ENCODE measurements at regions not wholly inside any gene's neighbourhood (a gene's known extent, or its start where the extent isn't known, plus 50 kb on each side); places are given as distances from the start of the nearest gene placed in this dataset.

GRCh38 chr7:84422790-84423189 lies 228.2 kb upstream of the SEMA3A start:
- no peak for TF ChIP-seq CTCF (IDR thresholded peaks at IDR 0.05; ENCODE audit: extremely low read depth, insufficient read depth, missing control alignments)
- in situ Hi-C loops (cut with MboI; ENCODE audit: low pct_unique_long_range_greater_than_20kb, low sequenced_read_pairs, unreplicated experiment), result no loop called here
- no peak for DNase-seq (ENCODE audit: low spot score)

GRCh38 chr7:84412161-84412969 lies 217.8 kb upstream of the SEMA3A start:
- DNase-seq (ENCODE audit: low spot score), result no peak
- no peak for TF ChIP-seq CTCF (IDR thresholded peaks at IDR 0.05; ENCODE audit: extremely low read depth, insufficient read depth, missing control alignments)
- in situ Hi-C loops (cut with MboI; ENCODE audit: low pct_unique_long_range_greater_than_20kb, low sequenced_read_pairs, unreplicated experiment), result no loop called here

GRCh38 chr7:84399661-84400060 lies 205.1 kb upstream of the SEMA3A start:
- in situ Hi-C loops (cut with MboI; ENCODE audit: low pct_unique_long_range_greater_than_20kb, low sequenced_read_pairs, unreplicated experiment), result no loop called here
- TF ChIP-seq CTCF (IDR thresholded peaks at IDR 0.05; ENCODE audit: extremely low read depth, insufficient read depth, missing control alignments), result no peak
- no peak for DNase-seq (ENCODE audit: low spot score)

GRCh38 chr7:84394219-84394618 lies 199.6 kb upstream of the SEMA3A start:
- no peak for TF ChIP-seq CTCF (IDR thresholded peaks at IDR 0.05; ENCODE audit: extremely low read depth, insufficient read depth, missing control alignments)
- DNase-seq (ENCODE audit: low spot score), result no peak
- in situ Hi-C loops (cut with MboI; ENCODE audit: low pct_unique_long_range_greater_than_20kb, low sequenced_read_pairs, unreplicated experiment), result no loop called here

DNA sequence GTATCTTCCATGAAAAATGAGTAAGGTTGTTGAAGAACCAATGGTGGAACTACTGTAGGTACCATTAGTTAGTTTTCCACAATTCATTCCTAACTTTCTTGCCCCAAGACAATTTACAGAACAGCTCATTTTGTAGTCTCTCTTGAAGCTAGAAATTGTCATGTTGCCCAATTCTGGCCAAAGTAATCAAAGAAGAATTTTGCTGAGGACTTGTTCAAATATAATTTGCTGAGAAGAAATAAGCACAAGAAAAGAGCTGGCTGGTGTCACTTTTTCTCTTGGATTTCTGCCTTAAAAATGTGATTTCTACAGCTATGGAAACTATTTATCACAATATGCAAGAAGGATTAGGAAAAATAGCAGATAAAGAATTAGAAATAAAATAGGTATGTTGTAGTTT lies 199.2 kb upstream of the SEMA3A start:
- no peak for TF ChIP-seq CTCF (IDR thresholded peaks at IDR 0.05; ENCODE audit: extremely low read depth, insufficient read depth, missing control alignments)
- no peak for DNase-seq (ENCODE audit: low spot score)
- in situ Hi-C loops (cut with MboI; ENCODE audit: low pct_unique_long_range_greater_than_20kb, low sequenced_read_pairs, unreplicated experiment), result no loop called here

- in situ Hi-C loops (cut with MboI; ENCODE audit: low pct_unique_long_range_greater_than_20kb, low sequenced_read_pairs, unreplicated experiment), result no loop called here
- no peak for DNase-seq (ENCODE audit: low spot score)
- TF ChIP-seq CTCF (IDR thresholded peaks at IDR 0.05; ENCODE audit: extremely low read depth, insufficient read depth, missing control alignments), result no peak
Observed at GRCh38 chr7:84390845-84391244, 196.3 kb upstream of the SEMA3A start.

All from GM13977 (cell line).